ENCODE measurements at regions not wholly inside any gene's neighbourhood (a gene's known extent, or its start where the extent isn't known, plus 50 kb on each side); places are given as distances from the start of the nearest gene placed in this dataset.

DNA sequence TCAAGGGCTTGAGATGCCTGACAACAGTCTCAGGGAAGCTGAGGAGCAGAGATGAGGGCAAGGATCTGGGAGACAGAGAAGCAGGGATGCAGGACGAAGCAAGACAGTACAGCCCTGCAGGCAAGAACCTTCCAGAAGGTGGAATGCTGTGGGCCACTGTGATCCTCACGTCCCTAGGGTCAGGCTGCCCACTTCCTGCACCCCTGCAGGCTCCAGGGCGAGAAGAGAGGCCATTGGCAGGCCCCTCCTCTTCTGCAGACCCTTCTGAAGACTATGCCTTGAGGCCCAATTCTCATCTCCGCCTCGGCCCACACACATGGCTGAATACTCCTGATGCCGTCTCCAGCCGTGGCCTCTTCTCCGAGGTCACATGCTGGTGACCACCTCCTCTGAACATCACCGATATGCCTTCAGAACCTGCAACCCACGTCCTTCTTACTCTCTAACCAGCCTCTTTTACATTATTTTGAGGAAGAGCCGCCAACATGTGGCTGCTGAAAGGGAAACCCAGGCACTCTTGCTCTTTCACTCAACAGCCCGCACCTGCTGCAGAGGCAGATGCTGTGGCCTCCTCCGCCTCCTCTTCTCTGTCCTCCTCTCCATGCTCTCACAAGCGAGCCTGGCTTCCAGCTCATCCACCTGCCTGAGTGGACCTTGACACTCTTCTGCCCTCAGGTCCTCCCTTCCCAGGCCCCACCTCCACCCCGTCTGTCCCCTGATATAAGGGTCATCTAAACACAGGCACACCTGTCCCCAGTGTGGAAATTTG, 181.5 kb downstream of the IRX2 start:
- Histone ChIP-seq H3K4me1 (ENCODE audit: insufficient read depth, low read length) (no peaks in the 10 kb centered on the region), H3K36me3 (ENCODE audit: insufficient read depth, low read length) (no peaks in the 10 kb centered on the region), H2AFZ (ENCODE audit: low read depth, low read length) (no peak overlapping the region), H3K27me3 (ENCODE audit: insufficient read depth, low read length) (no peaks in the 10 kb centered on the region), H3K4me2 (ENCODE audit: low read length) (no peak overlapping the region), H3K4me3 (ENCODE audit: insufficient read depth, low read depth, low read length) (no peak overlapping the region), H4K20me1 (ENCODE audit: insufficient read depth, low read length) (no peaks in the 10 kb centered on the region), H3K9me3 (ENCODE audit: insufficient read depth, low read depth, low read length) (no peaks in the 10 kb centered on the region), H3K79me2 (ENCODE audit: insufficient read depth, low read length) (no peaks in the 10 kb centered on the region), H3K27ac (ENCODE audit: low read depth, low read length) (no peak overlapping the region), H3K9ac (ENCODE audit: low read length) (no peak overlapping the region)
- FAIRE-seq (no peak), DNase-seq (ENCODE audit: low read depth) (no peak)
- Mint-ChIP-seq H3K36me3 (ENCODE audit: low read depth, unreplicated experiment) (no peaks in the 10 kb centered on the region), H3K4me1 (ENCODE audit: low read depth, unreplicated experiment) (no peaks in the 10 kb centered on the region), H3K9me3 (ENCODE audit: unreplicated experiment) (no peaks in the 10 kb centered on the region), H3K27ac (ENCODE audit: unreplicated experiment) (no peak overlapping the region), H3K27me3 (ENCODE audit: low read depth, unreplicated experiment) (peaks cover 17% of the 10 kb centered on the region), H3K4me3 (ENCODE audit: unreplicated experiment) (no peak overlapping the region)
- TF ChIP-seq, protein P1, sequence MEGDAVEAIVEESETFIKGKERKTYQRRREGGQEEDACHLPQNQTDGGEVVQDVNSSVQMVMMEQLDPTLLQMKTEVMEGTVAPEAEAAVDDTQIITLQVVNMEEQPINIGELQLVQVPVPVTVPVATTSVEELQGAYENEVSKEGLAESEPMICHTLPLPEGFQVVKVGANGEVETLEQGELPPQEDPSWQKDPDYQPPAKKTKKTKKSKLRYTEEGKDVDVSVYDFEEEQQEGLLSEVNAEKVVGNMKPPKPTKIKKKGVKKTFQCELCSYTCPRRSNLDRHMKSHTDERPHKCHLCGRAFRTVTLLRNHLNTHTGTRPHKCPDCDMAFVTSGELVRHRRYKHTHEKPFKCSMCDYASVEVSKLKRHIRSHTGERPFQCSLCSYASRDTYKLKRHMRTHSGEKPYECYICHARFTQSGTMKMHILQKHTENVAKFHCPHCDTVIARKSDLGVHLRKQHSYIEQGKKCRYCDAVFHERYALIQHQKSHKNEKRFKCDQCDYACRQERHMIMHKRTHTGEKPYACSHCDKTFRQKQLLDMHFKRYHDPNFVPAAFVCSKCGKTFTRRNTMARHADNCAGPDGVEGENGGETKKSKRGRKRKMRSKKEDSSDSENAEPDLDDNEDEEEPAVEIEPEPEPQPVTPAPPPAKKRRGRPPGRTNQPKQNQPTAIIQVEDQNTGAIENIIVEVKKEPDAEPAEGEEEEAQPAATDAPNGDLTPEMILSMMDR (IDR thresholded peaks at IDR 0.05; ENCODE audit: insufficient read depth, low read depth, low read length) = no peak
- no peak for TF ChIP-seq EZH2 (IDR thresholded peaks at IDR 0.05; ENCODE audit: insufficient read depth, low read length)

DNA sequence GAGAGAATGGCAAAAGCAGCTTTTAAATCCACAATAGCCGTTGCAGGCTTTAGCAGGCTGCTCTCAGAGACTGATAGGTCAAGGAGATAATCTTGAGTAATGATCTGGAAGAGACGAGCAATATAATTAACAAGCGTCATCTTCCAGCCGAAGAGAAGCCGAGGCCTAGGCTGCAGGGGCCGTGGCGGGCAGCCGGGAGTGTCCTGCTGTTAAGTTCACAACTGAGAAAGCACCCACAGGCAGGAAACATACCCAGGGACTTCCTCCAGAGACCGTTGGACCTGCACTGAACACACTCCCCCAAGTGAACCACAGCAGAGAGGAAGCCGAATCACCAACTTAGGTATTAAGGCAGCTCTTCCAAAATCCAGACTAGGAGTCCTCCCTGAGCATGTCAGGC, 182.3 kb downstream of the IRX2 start:
- Mint-ChIP-seq H3K4me1 (ENCODE audit: low read depth, unreplicated experiment) (no peaks in the 10 kb centered on the region), H3K27ac (ENCODE audit: unreplicated experiment) (no peak overlapping the region), H3K36me3 (ENCODE audit: low read depth, unreplicated experiment) (no peaks in the 10 kb centered on the region), H3K27me3 (ENCODE audit: low read depth, unreplicated experiment) (peaks cover 18% of the 10 kb centered on the region), H3K9me3 (ENCODE audit: unreplicated experiment) (no peaks in the 10 kb centered on the region), H3K4me3 (ENCODE audit: unreplicated experiment) (no peak overlapping the region)
- no peaks in the 10 kb centered on the region for H4K20me1 ChIP-seq (ENCODE audit: insufficient read depth, low read length)
- no peaks in the 10 kb centered on the region for H3K27me3 ChIP-seq (ENCODE audit: insufficient read depth, low read length)
- no peak for FAIRE-seq
- no peak overlapping the region for H3K4me2 ChIP-seq (ENCODE audit: low read length)
- no peak overlapping the region for H3K4me3 ChIP-seq (ENCODE audit: insufficient read depth, low read depth, low read length)
- no peak for TF ChIP-seq EZH2 (IDR thresholded peaks at IDR 0.05; ENCODE audit: insufficient read depth, low read length)
- TF ChIP-seq, protein P1 (IDR thresholded peaks at IDR 0.05; ENCODE audit: insufficient read depth, low read depth, low read length) = no peak
- no peaks in the 10 kb centered on the region for H3K36me3 ChIP-seq (ENCODE audit: insufficient read depth, low read length)
- H3K9me3 ChIP-seq (ENCODE audit: insufficient read depth, low read depth, low read length) = no peaks in the 10 kb centered on the region
- no peak for DNase-seq (ENCODE audit: low read depth)
- H3K9ac ChIP-seq (ENCODE audit: low read length) = no peak overlapping the region
- no peak overlapping the region for H2AFZ ChIP-seq (ENCODE audit: low read depth, low read length)
- no peaks in the 10 kb centered on the region for H3K79me2 ChIP-seq (ENCODE audit: insufficient read depth, low read length)
- H3K27ac ChIP-seq (ENCODE audit: low read depth, low read length) = no peak overlapping the region
- no peaks in the 10 kb centered on the region for H3K4me1 ChIP-seq (ENCODE audit: insufficient read depth, low read length)

DNA sequence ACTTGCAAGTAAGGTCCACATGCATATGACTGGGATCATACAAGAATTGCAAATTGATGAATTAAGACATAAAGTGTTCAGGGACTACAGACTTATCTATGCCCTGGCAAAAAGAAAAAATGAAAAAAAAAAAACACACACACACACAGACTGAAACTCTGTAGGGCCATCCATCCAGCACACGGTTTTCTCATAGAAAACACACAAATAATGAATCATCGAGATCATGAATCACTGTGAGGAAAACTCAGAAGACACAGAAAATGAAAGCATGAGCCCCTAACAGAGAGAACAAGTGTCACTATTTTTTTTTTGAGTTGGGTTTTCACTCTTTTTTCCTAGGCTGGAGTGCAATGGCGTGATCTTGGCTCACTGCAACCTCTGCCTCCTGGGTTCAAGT, 185.2 kb downstream of the IRX2 start:
- Mint-ChIP-seq H3K27me3 (ENCODE audit: low read depth, unreplicated experiment) (peaks cover 31% of the 10 kb centered on the region), H3K4me3 (ENCODE audit: unreplicated experiment) (no peak overlapping the region)

More for the DNA sequence above, 185.2 kb downstream of the IRX2 start:
- Histone ChIP-seq H3K9me3 (ENCODE audit: insufficient read depth, low read depth, low read length) (peaks cover 6% of the 10 kb centered on the region), H3K4me1 (ENCODE audit: insufficient read depth, low read length) (no peaks in the 10 kb centered on the region), H3K4me3 (ENCODE audit: insufficient read depth, low read depth, low read length) (no peak overlapping the region), H4K20me1 (ENCODE audit: insufficient read depth, low read length) (no peaks in the 10 kb centered on the region), H3K36me3 (ENCODE audit: insufficient read depth, low read length) (no peaks in the 10 kb centered on the region), H3K79me2 (ENCODE audit: insufficient read depth, low read length) (no peaks in the 10 kb centered on the region), H2AFZ (ENCODE audit: low read depth, low read length) (no peak overlapping the region), H3K27me3 (ENCODE audit: insufficient read depth, low read length) (no peaks in the 10 kb centered on the region), H3K9ac (ENCODE audit: low read length) (no peak overlapping the region), H3K27ac (ENCODE audit: low read depth, low read length) (no peak overlapping the region), H3K4me2 (ENCODE audit: low read length) (no peak overlapping the region)
- no peak for TF ChIP-seq EZH2 (IDR thresholded peaks at IDR 0.05; ENCODE audit: insufficient read depth, low read length)
- TF ChIP-seq, protein P1 (IDR thresholded peaks at IDR 0.05; ENCODE audit: insufficient read depth, low read depth, low read length) = no peak
- Mint-ChIP-seq H3K36me3 (ENCODE audit: low read depth, unreplicated experiment) (no peaks in the 10 kb centered on the region), H3K4me1 (ENCODE audit: low read depth, unreplicated experiment) (no peaks in the 10 kb centered on the region), H3K27ac (ENCODE audit: unreplicated experiment) (no peak overlapping the region), H3K9me3 (ENCODE audit: unreplicated experiment) (peaks cover 3% of the 10 kb centered on the region)
- FAIRE-seq (no peak), DNase-seq (ENCODE audit: low read depth) (no peak)

All from astrocyte (in vitro differentiated cells and primary cell).